PFSK-1 (cell line): ENCODE measurements at regions not wholly inside any gene's neighbourhood (a gene's known extent, or its start where the extent isn't known, plus 50 kb on each side); places are given as distances from the start of the nearest gene placed in this dataset.

Experiments
- FOXP2 ChIP-seq: optimal IDR thresholded peaks from 2 replicates; pipeline ENCODE3; 2011; ENCODE audit warnings: borderline replicate concordance, control low read depth, inconsistent platforms; ENCODE audit not compliant: insufficient read depth; ENCODE audit errors: extremely low read length, extremely low read depth
- POLR2AphosphoS5 ChIP-seq: IDR thresholded peaks from 2 replicates; pipeline ENCODE4 v1.6.1; 2012; ENCODE audit warnings: low read depth, mild to moderate bottlenecking, control low read depth, low read length, moderate library complexity
- SIN3A ChIP-seq: IDR thresholded peaks from 2 replicates; pipeline ENCODE4 v1.6.1; 2012; ENCODE audit warnings: mild to moderate bottlenecking, low read length, moderate library complexity, borderline replicate concordance; ENCODE audit not compliant: insufficient read depth
- TAF1 ChIP-seq: IDR thresholded peaks from 2 replicates; pipeline ENCODE4 v1.6.1; 2012; ENCODE audit warnings: low read length, control low read depth, borderline replicate concordance; ENCODE audit not compliant: insufficient read depth
- TF ChIP-seq, protein P1 (sequence below), 2 experiments: IDR thresholded peaks; 2 replicates each; pipeline versions ENCODE4 v1.6.1 to v1.8.0; 2011 to 2012; ENCODE audit warnings: low read depth in 2 of 2, low read length in 2 of 2, control low read depth in 1 of 2, inconsistent platforms in 1 of 2, mild to moderate bottlenecking in 1 of 2, moderate library complexity in 1 of 2; ENCODE audit not compliant: insufficient read depth in 1 of 2

DNA sequence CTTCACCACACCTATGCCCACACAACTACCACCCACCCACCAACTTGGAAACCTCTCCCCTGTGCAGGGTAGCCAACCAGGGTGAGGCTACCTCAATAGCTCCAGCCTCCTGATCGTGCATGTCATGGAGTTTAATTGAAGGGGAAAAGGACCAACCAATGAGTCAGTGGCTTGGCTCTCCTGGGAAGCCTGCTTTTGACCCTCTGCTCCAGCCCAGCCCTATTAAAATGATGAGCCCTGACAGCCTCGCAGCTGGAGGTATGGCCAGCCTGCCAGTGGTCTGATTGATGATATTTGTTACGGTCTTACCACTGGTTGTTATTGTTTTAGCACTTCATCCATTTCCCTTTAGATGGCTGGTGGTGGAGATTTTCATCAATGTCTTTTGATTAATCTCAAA lies 280.4 kb downstream of the SH3GL2 start:
- no peak for TF ChIP-seq FOXP2
- TF ChIP-seq SIN3A, result no peak
- no peak for TF ChIP-seq POLR2AphosphoS5
- TF ChIP-seq TAF1, result no peak
- TF ChIP-seq, protein P1, sequence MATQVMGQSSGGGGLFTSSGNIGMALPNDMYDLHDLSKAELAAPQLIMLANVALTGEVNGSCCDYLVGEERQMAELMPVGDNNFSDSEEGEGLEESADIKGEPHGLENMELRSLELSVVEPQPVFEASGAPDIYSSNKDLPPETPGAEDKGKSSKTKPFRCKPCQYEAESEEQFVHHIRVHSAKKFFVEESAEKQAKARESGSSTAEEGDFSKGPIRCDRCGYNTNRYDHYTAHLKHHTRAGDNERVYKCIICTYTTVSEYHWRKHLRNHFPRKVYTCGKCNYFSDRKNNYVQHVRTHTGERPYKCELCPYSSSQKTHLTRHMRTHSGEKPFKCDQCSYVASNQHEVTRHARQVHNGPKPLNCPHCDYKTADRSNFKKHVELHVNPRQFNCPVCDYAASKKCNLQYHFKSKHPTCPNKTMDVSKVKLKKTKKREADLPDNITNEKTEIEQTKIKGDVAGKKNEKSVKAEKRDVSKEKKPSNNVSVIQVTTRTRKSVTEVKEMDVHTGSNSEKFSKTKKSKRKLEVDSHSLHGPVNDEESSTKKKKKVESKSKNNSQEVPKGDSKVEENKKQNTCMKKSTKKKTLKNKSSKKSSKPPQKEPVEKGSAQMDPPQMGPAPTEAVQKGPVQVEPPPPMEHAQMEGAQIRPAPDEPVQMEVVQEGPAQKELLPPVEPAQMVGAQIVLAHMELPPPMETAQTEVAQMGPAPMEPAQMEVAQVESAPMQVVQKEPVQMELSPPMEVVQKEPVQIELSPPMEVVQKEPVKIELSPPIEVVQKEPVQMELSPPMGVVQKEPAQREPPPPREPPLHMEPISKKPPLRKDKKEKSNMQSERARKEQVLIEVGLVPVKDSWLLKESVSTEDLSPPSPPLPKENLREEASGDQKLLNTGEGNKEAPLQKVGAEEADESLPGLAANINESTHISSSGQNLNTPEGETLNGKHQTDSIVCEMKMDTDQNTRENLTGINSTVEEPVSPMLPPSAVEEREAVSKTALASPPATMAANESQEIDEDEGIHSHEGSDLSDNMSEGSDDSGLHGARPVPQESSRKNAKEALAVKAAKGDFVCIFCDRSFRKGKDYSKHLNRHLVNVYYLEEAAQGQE (IDR thresholded peaks at IDR 0.05; ENCODE audit: insufficient read depth in 1 of 2, low read depth in 2 of 2, low read length in 2 of 2), result no peak

DNA sequence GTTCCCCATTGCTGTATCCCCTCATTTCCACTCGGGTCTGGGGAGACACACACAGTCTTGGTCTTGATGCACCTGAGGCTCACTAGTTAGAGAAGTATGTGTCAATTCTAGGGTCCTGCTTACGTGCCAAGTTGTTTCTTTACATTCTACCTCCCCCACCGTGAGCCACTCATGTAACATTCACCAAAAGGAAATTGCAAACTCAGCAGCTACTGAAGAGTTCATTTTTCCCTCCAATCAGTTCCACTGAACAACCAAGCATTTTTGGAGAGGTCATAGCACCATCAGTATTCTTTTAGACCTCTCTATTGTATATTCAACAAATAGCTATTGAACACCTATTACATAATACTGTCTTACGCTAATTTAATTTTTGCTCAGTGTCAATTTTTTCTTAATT lies 281.1 kb downstream of the SH3GL2 start:
- TF ChIP-seq FOXP2 (no peak), TAF1 (no peak), SIN3A (no peak), POLR2AphosphoS5 (no peak)
- TF ChIP-seq, protein P1 (IDR thresholded peaks at IDR 0.05; ENCODE audit: insufficient read depth in 1 of 2, low read depth in 2 of 2, low read length in 2 of 2), result no peak

DNA sequence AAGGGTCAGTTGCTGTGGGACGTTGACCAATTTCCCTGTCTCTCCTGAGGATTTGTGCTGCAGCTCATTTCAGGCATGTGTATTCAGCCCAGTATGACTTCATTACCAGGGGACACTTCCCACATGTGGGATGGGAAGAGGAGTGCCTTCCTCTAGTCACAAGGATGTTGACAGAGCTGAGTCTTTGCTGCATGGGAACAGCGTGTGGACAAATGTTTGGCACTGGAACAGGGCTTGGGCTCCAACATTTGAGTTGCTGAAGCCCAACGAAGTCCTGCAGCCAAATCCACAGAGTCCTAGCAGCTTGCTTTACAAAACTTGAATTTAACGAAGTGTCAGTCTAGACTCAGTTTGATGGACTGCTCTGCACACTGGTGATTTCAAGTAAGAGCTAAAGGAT lies 283.2 kb downstream of the SH3GL2 start:
- TF ChIP-seq FOXP2 (no peak), TAF1 (no peak)
- TF ChIP-seq, protein P1 (IDR thresholded peaks at IDR 0.05; ENCODE audit: insufficient read depth in 1 of 2, low read depth in 2 of 2, low read length in 2 of 2), result no peak

DNA sequence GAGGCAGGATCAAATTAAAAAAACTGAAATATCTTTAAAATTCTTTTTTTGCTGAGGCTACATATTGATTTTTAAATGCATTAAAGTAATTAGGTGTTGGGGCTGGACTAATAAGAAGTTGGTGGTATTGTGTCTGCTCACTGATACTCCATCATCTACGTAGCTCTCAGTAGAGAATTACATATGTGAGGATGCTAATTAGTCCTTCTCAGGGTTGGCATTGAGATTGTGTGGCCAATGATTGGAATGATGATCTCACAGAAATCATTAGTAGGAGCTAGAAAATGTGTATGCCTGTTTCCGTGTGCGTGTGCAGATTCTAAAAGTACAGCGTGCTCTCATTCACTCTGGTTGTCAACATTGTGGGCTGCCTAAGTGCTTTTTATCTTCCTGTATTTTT lies 283.8 kb downstream of the SH3GL2 start:
- TF ChIP-seq FOXP2 (no peak), TAF1 (no peak), SIN3A (no peak), POLR2AphosphoS5 (no peak)
- TF ChIP-seq, protein P1 (IDR thresholded peaks at IDR 0.05; ENCODE audit: insufficient read depth in 1 of 2, low read depth in 2 of 2, low read length in 2 of 2), result no peak

DNA sequence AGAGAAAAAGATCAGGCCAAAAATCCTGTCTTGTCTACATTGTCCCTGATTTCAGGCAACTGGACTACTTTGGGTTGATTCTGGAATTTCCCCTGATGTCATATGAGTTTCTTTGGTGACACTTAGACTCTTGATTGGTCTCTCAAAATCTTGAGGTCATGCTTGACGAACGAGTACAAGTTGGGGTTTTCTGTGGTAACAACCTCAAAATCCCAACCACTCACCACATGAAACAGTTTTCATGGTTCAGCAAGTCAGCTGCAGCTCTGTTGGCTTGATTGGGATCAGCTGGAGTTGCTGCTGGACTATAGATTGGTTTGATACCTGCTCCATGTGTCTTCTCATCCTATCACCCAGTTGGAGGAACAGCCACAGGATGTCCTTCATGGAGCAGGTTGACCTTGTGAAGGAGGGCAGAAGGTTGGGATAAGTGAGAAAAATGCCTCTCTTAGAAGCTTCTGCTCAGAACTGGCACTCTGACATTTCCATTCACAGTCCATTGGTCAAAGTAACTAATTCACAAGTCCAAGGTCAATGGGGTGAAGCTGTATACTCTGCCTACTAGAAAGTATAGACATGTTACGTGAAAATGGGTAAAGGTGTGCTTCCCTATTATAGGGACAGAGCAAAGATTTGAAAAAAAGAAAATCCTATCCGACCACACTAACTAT lies 284.5 kb downstream of the SH3GL2 start:
- no peak for TF ChIP-seq POLR2AphosphoS5
- no peak for TF ChIP-seq FOXP2
- TF ChIP-seq, protein P1 (IDR thresholded peaks at IDR 0.05; ENCODE audit: insufficient read depth in 1 of 2, low read depth in 2 of 2, low read length in 2 of 2), result no peak
- no peak for TF ChIP-seq TAF1
- no peak for TF ChIP-seq SIN3A
